GM10266 (cell line): ENCODE measurements at regions not wholly inside any gene's neighbourhood (a gene's known extent, or its start where the extent isn't known, plus 50 kb on each side); places are given as distances from the start of the nearest gene placed in this dataset.

Experiments used
- DNase-seq: peaks from one replicate; pipeline ENCODE4 v3.0.0; 2012; ENCODE audit errors: extremely low spot score
- CTCF ChIP-seq: IDR thresholded peaks from 2 replicates; pipeline ENCODE4 v1.5.1; 2012; ENCODE audit warnings: mild to moderate bottlenecking, low read depth; ENCODE audit not compliant: control insufficient read depth, insufficient read depth; ENCODE audit errors: missing control alignments

GRCh38 chr6:144471986-144472385, 186.9 kb downstream of the UTRN start:
- no peak for DNase-seq
- no peak for TF ChIP-seq CTCF

- no peak for TF ChIP-seq CTCF
Observed at GRCh38 chr6:144474290-144474689, 189.2 kb downstream of the UTRN start.

GRCh38 chr6:144474904-144475303, 189.8 kb downstream of the UTRN start:
- no peak for DNase-seq
- TF ChIP-seq CTCF, result no peak

More at GRCh38 chr6:144474290-144474689, 189.2 kb downstream of the UTRN start:
- DNase-seq, result no peak

- TF ChIP-seq CTCF, result no peak
- no peak for DNase-seq
Observed at GRCh38 chr6:144475411-144475810, 190.3 kb downstream of the UTRN start.

- no peak for DNase-seq
- no peak for TF ChIP-seq CTCF
Observed at GRCh38 chr6:144476286-144476685, 191.2 kb downstream of the UTRN start.

GRCh38 chr6:144477396-144477795, 192.3 kb downstream of the UTRN start:
- DNase-seq, result no peak
- no peak for TF ChIP-seq CTCF

GRCh38 chr6:144477856-144478255, 192.7 kb downstream of the UTRN start:
- DNase-seq, result no peak
- TF ChIP-seq CTCF, result no peak
